ENCODE measurements at regions not wholly inside any gene's neighbourhood (a gene's known extent, or its start where the extent isn't known, plus 50 kb on each side); places are given as distances from the start of the nearest gene placed in this dataset.

DNA sequence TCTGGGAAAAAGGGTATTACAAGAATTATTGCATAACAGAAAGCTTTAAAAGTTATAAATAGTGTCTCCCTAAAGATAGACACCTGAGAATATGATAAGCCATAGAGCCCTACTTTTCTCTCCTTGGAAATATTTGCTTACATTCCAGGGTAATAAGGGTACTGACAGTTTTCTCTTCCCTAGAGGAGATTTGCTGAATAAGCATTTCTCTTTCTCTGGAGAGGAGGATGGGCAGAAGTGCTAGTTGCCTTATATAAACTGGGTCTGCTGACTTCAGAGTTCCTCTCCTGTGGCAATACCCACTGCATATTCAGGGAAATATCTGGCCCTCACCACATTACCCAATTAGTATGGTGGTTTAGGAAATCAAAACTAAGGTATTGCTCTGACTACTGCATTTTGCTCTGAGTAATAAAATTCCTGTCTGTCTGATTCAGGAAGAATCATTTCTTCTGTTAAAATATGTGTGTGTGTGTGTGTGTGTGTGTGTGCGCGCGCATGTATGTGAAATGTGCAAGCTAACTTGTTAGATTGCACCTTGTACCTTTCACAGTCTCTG is 1391.3 kb downstream of the DSC3 start:
- H4K20me1 ChIP-seq (replicated peaks in 1 of 2; ENCODE audit: control insufficient read depth in 1 of 2, insufficient read depth in 2 of 2, low read length in 2 of 2) = no peaks in the 10 kb centered on the region

More for the DNA sequence above, 1391.3 kb downstream of the DSC3 start:
- Histone ChIP-seq H2BK20ac (ENCODE audit: low read length) (no peak overlapping the region), H3K27ac (ENCODE audit: low read depth, low read length) (no peak overlapping the region), H4K8ac (ENCODE audit: extremely low read depth, insufficient read depth, low read length) (no peak overlapping the region), H3K18ac (ENCODE audit: extremely low read depth, low read length) (no peak overlapping the region), H2BK12ac (ENCODE audit: low read depth, low read length) (no peak overlapping the region), H3K9me3 (ENCODE audit: insufficient read depth in 2 of 2, low read depth in 1 of 2, low read length in 1 of 2) (no peaks in the 10 kb centered on the region), H4K91ac (replicated peaks; ENCODE audit: insufficient read length, low read length) (no peak overlapping the region), H3K4me1 (replicated peaks in 1 of 4; ENCODE audit: control insufficient read depth in 3 of 4, insufficient read depth in 4 of 4, low read length in 3 of 4) (no peaks in the 10 kb centered on the region), H4K5ac (ENCODE audit: insufficient read length, low read depth, low read length) (no peak overlapping the region), H3K79me1 (ENCODE audit: low read depth, low read length) (no peaks in the 10 kb centered on the region), H3K36me3 (ENCODE audit: control insufficient read depth in 2 of 4, insufficient read depth in 4 of 4, low read length in 3 of 4) (no peaks in the 10 kb centered on the region), H3K79me2 (ENCODE audit: control insufficient read depth in 1 of 2, insufficient read depth in 2 of 2, low read length in 2 of 2) (no peaks in the 10 kb centered on the region), H3K4me3 (ENCODE audit: extremely low read depth in 1 of 4, insufficient read depth in 2 of 4, low read depth in 3 of 4, low read length in 4 of 4) (no peak overlapping the region), H3K23me2 (ENCODE audit: low read depth, low read length) (no peaks in the 10 kb centered on the region), H3K56ac (replicated peaks; ENCODE audit: insufficient read length, low read depth, low read length) (no peak overlapping the region), H2BK120ac (replicated peaks; ENCODE audit: low read depth, low read length) (no peak overlapping the region), H3K4ac (replicated peaks; ENCODE audit: insufficient read length, low read depth, low read length) (no peak overlapping the region), H2BK15ac (ENCODE audit: low read length) (no peak overlapping the region), H3K27me3 (replicated peaks in 1 of 4; ENCODE audit: control insufficient read depth in 3 of 4, extremely low read depth in 1 of 4, insufficient read depth in 3 of 4, low read length in 3 of 4) (no peaks in the 10 kb centered on the region), H2AK5ac (ENCODE audit: low read depth, low read length) (no peak overlapping the region), H3K14ac (ENCODE audit: insufficient read length) (no peak overlapping the region), H2AFZ (ENCODE audit: low read length) (no peak overlapping the region), H2BK5ac (ENCODE audit: low read depth, low read length) (no peak overlapping the region), H3K23ac (ENCODE audit: insufficient read length) (no peak overlapping the region), H3K9ac (replicated peaks in 1 of 4; ENCODE audit: extremely low read depth in 1 of 4, low read depth in 3 of 4, low read length in 3 of 4) (no peak overlapping the region), H3K4me2 (ENCODE audit: insufficient read depth in 1 of 2, low read depth in 2 of 2, low read length in 2 of 2) (no peak overlapping the region)
- FAIRE-seq (no peak), DNase-seq (ENCODE audit: low read depth in 1 of 2, low spot score in 2 of 2) (no peak)
- WGBS, 2 experiments (ENCODE audit: extremely low coverage in 1 of 2, insufficient coverage in 1 of 2, insufficient read length in 1 of 2, insufficient replicate concordance in 2 of 2, low coverage in 1 of 2, low lambda C conversion rate in 2 of 2, missing lambda C conversion rate in 1 of 2) = 88% methylated on average over 3 of the region's 3 CpGs; no CpG with 5 or more reads in 1 of the 2 experiments
- ChIA-PET CTCF (ENCODE audit: partially characterized antibody) (no interaction called here), POLR2A (ENCODE audit: partially characterized antibody) (no interaction called here)
- TF ChIP-seq KDM4A (IDR thresholded peaks at IDR 0.05; ENCODE audit: low read depth, low read length, severe bottlenecking) = no peak
- TF ChIP-seq MAFK (IDR thresholded peaks at IDR 0.05; ENCODE audit: low read depth, low read length) = peak; percentile 97
- no peak for TF ChIP-seq CHD1 (IDR thresholded peaks at IDR 0.05; ENCODE audit: low read depth, low read length)
- TF ChIP-seq, protein P1, sequence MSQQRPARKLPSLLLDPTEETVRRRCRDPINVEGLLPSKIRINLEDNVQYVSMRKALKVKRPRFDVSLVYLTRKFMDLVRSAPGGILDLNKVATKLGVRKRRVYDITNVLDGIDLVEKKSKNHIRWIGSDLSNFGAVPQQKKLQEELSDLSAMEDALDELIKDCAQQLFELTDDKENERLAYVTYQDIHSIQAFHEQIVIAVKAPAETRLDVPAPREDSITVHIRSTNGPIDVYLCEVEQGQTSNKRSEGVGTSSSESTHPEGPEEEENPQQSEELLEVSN (IDR thresholded peaks at IDR 0.05) = no peak
